IPS-20b (cell line): ENCODE measurements at regions not wholly inside any gene's neighbourhood (a gene's known extent, or its start where the extent isn't known, plus 50 kb on each side); places are given as distances from the start of the nearest gene placed in this dataset.

Source experiments
- H3K27ac ChIP-seq: one replicate; pipeline ENCODE4 v1.5.1; 2013; ENCODE audit warnings: low read length
- H3K27me3 ChIP-seq: 2 replicates; pipeline ENCODE4 v1.6.1; 2013; ENCODE audit warnings: mild to moderate bottlenecking, low read length, inconsistent platforms; ENCODE audit not compliant: insufficient read depth
- H3K36me3 ChIP-seq: 2 replicates; pipeline ENCODE4 v1.6.1; 2013; ENCODE audit warnings: low read depth, mild to moderate bottlenecking, inconsistent platforms, low read length, moderate library complexity; ENCODE audit not compliant: insufficient read depth
- H3K4me1 ChIP-seq: 2 replicates; pipeline ENCODE4 v1.6.1; 2013; ENCODE audit warnings: mild to moderate bottlenecking, control low read depth, inconsistent platforms, low read length, moderate library complexity; ENCODE audit not compliant: insufficient read depth
- H3K4me3 ChIP-seq: 2 replicates; pipeline ENCODE4 v1.5.1; 2013; ENCODE audit warnings: mild to moderate bottlenecking, low read length, inconsistent platforms
- H3K9ac ChIP-seq: 2 replicates; pipeline ENCODE4 v1.6.1; 2013; ENCODE audit warnings: low read depth, mild to moderate bottlenecking, inconsistent platforms, low read length, moderate library complexity
- H3K9me3 ChIP-seq: 2 replicates; pipeline ENCODE4 v1.6.1; 2013; ENCODE audit warnings: mild to moderate bottlenecking, low read depth, low read length, inconsistent platforms; ENCODE audit not compliant: insufficient read depth

GRCh38 chr13:110773480-110773879, 60.0 kb downstream of the ING1 start:
- no peak overlapping the region for H3K4me3 ChIP-seq
- no peaks in the 10 kb centered on the region for H3K9me3 ChIP-seq
- H3K27ac ChIP-seq = no peak overlapping the region
- no peak overlapping the region for H3K9ac ChIP-seq
- no peaks in the 10 kb centered on the region for H3K36me3 ChIP-seq
- H3K4me1 ChIP-seq = no peaks in the 10 kb centered on the region
- no peaks in the 10 kb centered on the region for H3K27me3 ChIP-seq

- Histone ChIP-seq H3K4me1 (no peaks in the 10 kb centered on the region), H3K9me3 (no peaks in the 10 kb centered on the region), H3K27me3 (no peaks in the 10 kb centered on the region), H3K4me3 (no peak overlapping the region), H3K9ac (no peak overlapping the region), H3K27ac (no peak overlapping the region), H3K36me3 (no peaks in the 10 kb centered on the region)
These were observed 60.6 kb downstream of the ING1 start for GRCh38 chr13:110774051-110774450.

- Histone ChIP-seq H3K27ac (no peak overlapping the region), H3K4me1 (no peaks in the 10 kb centered on the region), H3K36me3 (no peaks in the 10 kb centered on the region), H3K4me3 (no peak overlapping the region), H3K9me3 (no peaks in the 10 kb centered on the region), H3K9ac (no peak overlapping the region), H3K27me3 (no peaks in the 10 kb centered on the region)
These were observed 61.0 kb downstream of the ING1 start for GRCh38 chr13:110774490-110774889.

- H3K4me3 ChIP-seq = no peak overlapping the region
- no peaks in the 10 kb centered on the region for H3K27me3 ChIP-seq
- H3K9me3 ChIP-seq = no peaks in the 10 kb centered on the region
- H3K4me1 ChIP-seq = no peaks in the 10 kb centered on the region
- H3K36me3 ChIP-seq = no peaks in the 10 kb centered on the region
- no peak overlapping the region for H3K9ac ChIP-seq
- H3K27ac ChIP-seq = no peak overlapping the region
These were observed 62.1 kb downstream of the ING1 start for GRCh38 chr13:110775576-110775975.

GRCh38 chr13:110777251-110777820, 63.8 kb downstream of the ING1 start:
- H3K27ac ChIP-seq = no peak overlapping the region
- no peaks in the 10 kb centered on the region for H3K36me3 ChIP-seq
- H3K4me3 ChIP-seq = no peak overlapping the region
- peaks cover 16% of the 10 kb centered on the region for H3K9me3 ChIP-seq
- no peaks in the 10 kb centered on the region for H3K4me1 ChIP-seq
- H3K9ac ChIP-seq = no peak overlapping the region
- H3K27me3 ChIP-seq = no peaks in the 10 kb centered on the region

GRCh38 chr13:110779022-110779421, 65.5 kb downstream of the ING1 start:
- H3K27me3 ChIP-seq = no peaks in the 10 kb centered on the region

GRCh38 chr13:110780422-110780821, 66.9 kb downstream of the ING1 start:
- no peaks in the 10 kb centered on the region for H3K36me3 ChIP-seq
- peaks cover 38% of the 10 kb centered on the region for H3K9me3 ChIP-seq
- no peaks in the 10 kb centered on the region for H3K27me3 ChIP-seq
- no peak overlapping the region for H3K9ac ChIP-seq
- H3K4me1 ChIP-seq = no peaks in the 10 kb centered on the region
- no peak overlapping the region for H3K4me3 ChIP-seq
- H3K27ac ChIP-seq = no peak overlapping the region

More at GRCh38 chr13:110779022-110779421, 65.5 kb downstream of the ING1 start:
- Histone ChIP-seq H3K9me3 (peaks cover 30% of the 10 kb centered on the region), H3K9ac (no peak overlapping the region), H3K4me1 (no peaks in the 10 kb centered on the region), H3K27ac (no peak overlapping the region), H3K4me3 (no peak overlapping the region), H3K36me3 (no peaks in the 10 kb centered on the region)

GRCh38 chr13:110782185-110782584, 68.7 kb downstream of the ING1 start:
- H3K4me3 ChIP-seq = no peak overlapping the region
- H3K9me3 ChIP-seq = peaks cover 38% of the 10 kb centered on the region
- H3K9ac ChIP-seq = no peak overlapping the region
- H3K4me1 ChIP-seq = no peaks in the 10 kb centered on the region
- no peaks in the 10 kb centered on the region for H3K27me3 ChIP-seq
- no peak overlapping the region for H3K27ac ChIP-seq
- H3K36me3 ChIP-seq = no peaks in the 10 kb centered on the region

- Histone ChIP-seq H3K9me3 (peaks cover 39% of the 10 kb centered on the region), H3K36me3 (no peaks in the 10 kb centered on the region)
These were observed 71.2 kb downstream of the ING1 start for GRCh38 chr13:110784704-110785103.

GRCh38 chr13:110788778-110789177, 75.3 kb downstream of the ING1 start:
- no peaks in the 10 kb centered on the region; the same call in 1 of the 2 replicates for H3K27me3 ChIP-seq
- no peak overlapping the region for H3K4me3 ChIP-seq
- H3K27ac ChIP-seq = no peak overlapping the region
- no peaks in the 10 kb centered on the region for H3K4me1 ChIP-seq
- H3K9ac ChIP-seq = no peak overlapping the region
- peaks cover 14% of the 10 kb centered on the region for H3K9me3 ChIP-seq
- no peaks in the 10 kb centered on the region for H3K36me3 ChIP-seq

More at GRCh38 chr13:110784704-110785103, 71.2 kb downstream of the ING1 start:
- no peak overlapping the region for H3K9ac ChIP-seq
- H3K27me3 ChIP-seq = no peaks in the 10 kb centered on the region
- no peak overlapping the region for H3K4me3 ChIP-seq
- H3K4me1 ChIP-seq = no peaks in the 10 kb centered on the region
- H3K27ac ChIP-seq = no peak overlapping the region

- no peak overlapping the region for H3K27ac ChIP-seq
- no peaks in the 10 kb centered on the region; the same call in 1 of the 2 replicates for H3K4me1 ChIP-seq
- H3K9ac ChIP-seq = no peak overlapping the region
- no peak overlapping the region for H3K4me3 ChIP-seq
- H3K9me3 ChIP-seq = peaks cover 10% of the 10 kb centered on the region
- H3K36me3 ChIP-seq = no peaks in the 10 kb centered on the region
- H3K27me3 ChIP-seq = peaks cover 6% of the 10 kb centered on the region; the same call in 1 of the 2 replicates
These were observed 76.4 kb downstream of the ING1 start for GRCh38 chr13:110789871-110790270.

GRCh38 chr13:110790371-110790770, 76.9 kb downstream of the ING1 start:
- Histone ChIP-seq H3K36me3 (no peaks in the 10 kb centered on the region), H3K27ac (no peak overlapping the region), H3K9ac (no peak overlapping the region), H3K4me3 (no peak overlapping the region), H3K4me1 (no peaks in the 10 kb centered on the region; the same call in 1 of the 2 replicates), H3K27me3 (peaks cover 6% of the 10 kb centered on the region; the same call in 1 of the 2 replicates), H3K9me3 (peaks cover 7% of the 10 kb centered on the region)
